Epithelial cell of proximal tubule (primary cell): ENCODE measurements at regions not wholly inside any gene's neighbourhood (a gene's known extent, or its start where the extent isn't known, plus 50 kb on each side); places are given as distances from the start of the nearest gene placed in this dataset.
A peak's percentile ranks its signal among the peaks of the same experiment; 100 is the strongest.
"Not testable (repeated sequence)": the region's sequence is repeated elsewhere in the genome, so short reads cannot be mapped to it uniquely, and the experiment has no call there.

Experiments used
- DNase-seq: peaks from one replicate; pipeline ENCODE4 v3.0.0-alpha.2; 2011; ENCODE audit warnings: low read depth
- H3K4me3 ChIP-seq: 2 replicates; pipeline ENCODE4 v1.5.1; 2011; ENCODE audit warnings: low read depth, mild to moderate bottlenecking, low read length
- CTCF ChIP-seq: conservative IDR thresholded peaks from 2 replicates; pipeline ENCODE4 v1.5.1; 2012; ENCODE audit warnings: low read depth, mild to moderate bottlenecking, low read length

- peak; percentile 6 for DNase-seq
- TF ChIP-seq CTCF = no peak
- no peak overlapping the region for H3K4me3 ChIP-seq
Observed at GRCh38 chr1:118483245-118484006, 298.4 kb upstream of the SPAG17 start.

GRCh38 chr1:118481126-118481525, 296.1 kb upstream of the SPAG17 start:
- no peak for DNase-seq
- no peak for TF ChIP-seq CTCF
- no peak overlapping the region for H3K4me3 ChIP-seq

GRCh38 chr1:118479351-118479750, 294.3 kb upstream of the SPAG17 start:
- H3K4me3 ChIP-seq = no peak overlapping the region
- no peak for TF ChIP-seq CTCF
- peak; percentile 6 for DNase-seq

GRCh38 chr1:118473825-118474224, 288.8 kb upstream of the SPAG17 start:
- DNase-seq = no peak
- TF ChIP-seq CTCF = no peak
- no peak overlapping the region for H3K4me3 ChIP-seq

- not testable (repeated sequence) for DNase-seq
Observed at GRCh38 chr1:118464460-118464859, 279.4 kb upstream of the SPAG17 start.

GRCh38 chr1:118461154-118461553, 276.1 kb upstream of the SPAG17 start:
- no peak overlapping the region for H3K4me3 ChIP-seq
- DNase-seq = no peak
- TF ChIP-seq CTCF = peak; percentile 56

More at GRCh38 chr1:118464460-118464859, 279.4 kb upstream of the SPAG17 start:
- H3K4me3 ChIP-seq = not testable (repeated sequence)

- no peak for TF ChIP-seq CTCF
- no peak overlapping the region for H3K4me3 ChIP-seq
- DNase-seq = no peak
Observed at GRCh38 chr1:118459871-118460270, 274.8 kb upstream of the SPAG17 start.

- H3K4me3 ChIP-seq, DNase-seq: not testable (repeated sequence)
Observed at GRCh38 chr1:118453856-118454255, 268.8 kb upstream of the SPAG17 start.
